ENCODE measurements at regions not wholly inside any gene's neighbourhood (a gene's known extent, or its start where the extent isn't known, plus 50 kb on each side); places are given as distances from the start of the nearest gene placed in this dataset.

DNA sequence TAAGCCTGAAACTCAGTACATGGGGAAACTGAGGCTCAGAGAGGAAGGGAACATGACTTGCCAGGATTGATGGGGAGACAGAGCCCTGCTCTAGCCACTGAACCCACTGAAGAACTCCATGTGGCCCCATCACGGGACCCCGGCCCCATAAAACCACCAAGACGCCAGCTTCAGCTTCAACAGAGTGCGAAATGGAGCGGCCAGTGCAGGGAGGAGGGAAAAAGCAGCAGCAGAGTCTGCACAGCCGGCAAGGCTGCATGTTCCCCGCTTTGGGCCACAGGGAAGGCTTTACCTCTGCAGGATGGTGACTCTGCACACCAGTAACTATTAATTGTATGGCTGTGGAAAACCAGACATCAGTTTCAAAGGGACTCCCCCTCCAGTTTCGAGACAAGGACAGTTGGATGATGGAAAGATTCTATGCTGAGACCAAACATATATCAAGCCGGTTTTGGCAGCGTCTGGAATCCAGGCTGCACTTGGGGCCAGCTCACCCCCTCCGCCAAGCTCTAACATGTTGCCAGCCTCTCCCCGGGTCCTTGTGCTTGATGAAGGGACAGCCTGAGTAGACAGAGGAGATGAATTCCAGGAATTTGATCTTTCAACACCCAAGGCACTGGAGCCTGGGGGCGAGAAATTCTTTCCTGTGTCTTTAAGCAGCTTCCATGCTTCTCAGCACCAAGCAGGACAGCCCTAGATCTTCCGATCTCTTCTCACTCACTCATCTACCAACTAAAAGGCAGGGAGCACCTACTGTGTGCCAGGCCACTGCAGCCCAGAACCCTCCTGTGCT, 55.7 kb upstream of the BCL11B start:
- Histone ChIP-seq H2BK15ac (ENCODE audit: low read length) (no peak overlapping the region), H3K36me3 (ENCODE audit: control insufficient read depth in 2 of 4, insufficient read depth in 4 of 4, low read length in 3 of 4) (no peaks in the 10 kb centered on the region), H3K18ac (ENCODE audit: extremely low read depth, low read length) (no peak overlapping the region), H3K27me3 (replicated peaks in 1 of 4; ENCODE audit: control insufficient read depth in 3 of 4, extremely low read depth in 1 of 4, insufficient read depth in 3 of 4, low read length in 3 of 4) (no peaks in the 10 kb centered on the region), H4K5ac (ENCODE audit: insufficient read length, low read depth, low read length) (no peak overlapping the region), H3K23me2 (ENCODE audit: low read depth, low read length) (no peaks in the 10 kb centered on the region), H3K79me2 (ENCODE audit: control insufficient read depth in 1 of 2, insufficient read depth in 2 of 2, low read length in 2 of 2) (no peaks in the 10 kb centered on the region), H4K8ac (ENCODE audit: extremely low read depth, insufficient read depth, low read length) (no peak overlapping the region), H2BK20ac (ENCODE audit: low read length) (no peak overlapping the region), H2BK5ac (ENCODE audit: low read depth, low read length) (no peak overlapping the region), H4K20me1 (replicated peaks in 1 of 2; ENCODE audit: control insufficient read depth in 1 of 2, insufficient read depth in 2 of 2, low read length in 2 of 2) (no peaks in the 10 kb centered on the region), H4K91ac (replicated peaks; ENCODE audit: insufficient read length, low read length) (no peak overlapping the region), H2AFZ (ENCODE audit: low read length) (no peak overlapping the region), H3K9ac (replicated peaks in 1 of 4; ENCODE audit: extremely low read depth in 1 of 4, low read depth in 3 of 4, low read length in 3 of 4) (no peak overlapping the region), H2BK120ac (replicated peaks; ENCODE audit: low read depth, low read length) (no peak overlapping the region), H3K4me3 (ENCODE audit: extremely low read depth in 1 of 4, insufficient read depth in 2 of 4, low read depth in 3 of 4, low read length in 4 of 4) (no peak overlapping the region), H3K4ac (replicated peaks; ENCODE audit: insufficient read length, low read depth, low read length) (no peak overlapping the region), H2AK5ac (ENCODE audit: low read depth, low read length) (no peak overlapping the region), H3K79me1 (ENCODE audit: low read depth, low read length) (no peaks in the 10 kb centered on the region), H3K56ac (replicated peaks; ENCODE audit: insufficient read length, low read depth, low read length) (no peak overlapping the region), H3K4me1 (replicated peaks in 1 of 4; ENCODE audit: control insufficient read depth in 3 of 4, insufficient read depth in 4 of 4, low read length in 3 of 4) (peaks cover 0 to under 1% (median 0%) of the 10 kb centered on the region in 4 experiments; a peak in 1 of 7 replicates), H3K4me2 (ENCODE audit: insufficient read depth in 1 of 2, low read depth in 2 of 2, low read length in 2 of 2) (no peak overlapping the region), H3K27ac (ENCODE audit: low read depth, low read length) (no peak overlapping the region), H3K9me3 (ENCODE audit: insufficient read depth in 2 of 2, low read depth in 1 of 2, low read length in 1 of 2) (no peaks in the 10 kb centered on the region; a peak in 1 of 4 replicates), H3K23ac (ENCODE audit: insufficient read length) (no peak overlapping the region), H3K14ac (ENCODE audit: insufficient read length) (no peak overlapping the region), H2BK12ac (ENCODE audit: low read depth, low read length) (no peak overlapping the region)
- ChIA-PET CTCF (ENCODE audit: partially characterized antibody) (interaction anchor here (1.0 to 1.4 kb wide), 7 partner anchors 8 to 88 kb away, joined by 3 to 5 read pairs (median 3); no protein-coding TSS in a partner anchor), POLR2A (ENCODE audit: partially characterized antibody) (interaction anchor here (1.0 kb wide), 1 partner anchor 63 kb away, joined by 3 read pairs; no protein-coding TSS in a partner anchor)
- WGBS, 2 experiments (ENCODE audit: extremely low coverage in 1 of 2, insufficient coverage in 1 of 2, insufficient read length in 1 of 2, insufficient replicate concordance in 2 of 2, low coverage in 1 of 2, low lambda C conversion rate in 2 of 2, missing lambda C conversion rate in 1 of 2) = 81% methylated on average over 14 of the region's 14 CpGs; no CpG with 5 or more reads in 1 of the 2 experiments
- DNase-seq (ENCODE audit: low read depth in 1 of 2, low spot score in 2 of 2) (peak in 1 of 2 experiments; percentile 43), FAIRE-seq (no peak)
- TF ChIP-seq SP1 (IDR thresholded peaks at IDR 0.05; ENCODE audit: low read depth, low read length) (no peak), SP2 (IDR thresholded peaks at IDR 0.05; ENCODE audit: low read length) (no peak), EGR1 (IDR thresholded peaks at IDR 0.05; ENCODE audit: borderline replicate concordance, low read depth, low read length) (no peak), TEAD4 (IDR thresholded peaks at IDR 0.05; ENCODE audit: low read depth, low read length) (no peak), CBX8 (IDR thresholded peaks at IDR 0.05; ENCODE audit: borderline replicate concordance, low read depth, low read length) (no peak), FOSL1 (IDR thresholded peaks at IDR 0.05; ENCODE audit: insufficient read depth, low read depth, low read length) (no peak), SAP30 (IDR thresholded peaks at IDR 0.05; ENCODE audit: insufficient read depth, insufficient replicate concordance, low read length) (no peak), NANOG (IDR thresholded peaks at IDR 0.05; ENCODE audit: insufficient read depth, low read depth, low read length, poor library complexity, severe bottlenecking) (no peak), POU5F1 (IDR thresholded peaks at IDR 0.05; ENCODE audit: low read depth, low read length) (no peak), RBBP5 (IDR thresholded peaks at IDR 0.05; ENCODE audit: borderline replicate concordance, low read depth, low read length) (no peak)
- TF ChIP-seq, protein P1, sequence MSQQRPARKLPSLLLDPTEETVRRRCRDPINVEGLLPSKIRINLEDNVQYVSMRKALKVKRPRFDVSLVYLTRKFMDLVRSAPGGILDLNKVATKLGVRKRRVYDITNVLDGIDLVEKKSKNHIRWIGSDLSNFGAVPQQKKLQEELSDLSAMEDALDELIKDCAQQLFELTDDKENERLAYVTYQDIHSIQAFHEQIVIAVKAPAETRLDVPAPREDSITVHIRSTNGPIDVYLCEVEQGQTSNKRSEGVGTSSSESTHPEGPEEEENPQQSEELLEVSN (IDR thresholded peaks at IDR 0.05) = no peak
- TF ChIP-seq, protein P2, sequence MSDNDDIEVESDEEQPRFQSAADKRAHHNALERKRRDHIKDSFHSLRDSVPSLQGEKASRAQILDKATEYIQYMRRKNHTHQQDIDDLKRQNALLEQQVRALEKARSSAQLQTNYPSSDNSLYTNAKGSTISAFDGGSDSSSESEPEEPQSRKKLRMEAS (IDR thresholded peaks at IDR 0.05) = no peak
